Panc1 (cell line): ENCODE measurements at regions not wholly inside any gene's neighbourhood (a gene's known extent, or its start where the extent isn't known, plus 50 kb on each side); places are given as distances from the start of the nearest gene placed in this dataset.
"Not testable (repeated sequence)": the region's sequence is repeated elsewhere in the genome, so short reads cannot be mapped to it uniquely, and the experiment has no call there.

Experiments
- ATAC-seq: fragments of 200-7000 bp; cut with Tn5 transposase; 2 replicates; pipeline ENCODE4 v1.9.1; 2020; ENCODE audit warnings: mild to moderate bottlenecking, moderate library complexity
- BruUV-seq: library from RNA; stranded (reverse); fragments of 400-500 nt; replicated peaks from 2 replicates; lab custom pipeline; 2021; lab: Mats Ljungman, UMichigan
- CTCF ChIA-PET: fragments of 300-600 bp; sonication (Branson Sonifier 250); formaldehyde crosslinking; loops from one replicate; lab custom pipeline; 2022; ENCODE audit warnings: antibody characterized with exemption; lab: Charles Lee
- POLR2A ChIA-PET: fragments of 300-600 bp; sonication (Branson Sonifier 250); formaldehyde crosslinking; loops from one replicate; lab custom pipeline; 2022; ENCODE audit warnings: antibody characterized with exemption; lab: Charles Lee
- DNase-seq: peaks from one replicate; pipeline ENCODE4 v3.0.0-alpha.2; 2010; ENCODE audit warnings: low read depth, low spot score
- H3K27ac ChIP-seq: 2 replicates; pipeline ENCODE4 v1.5.1; 2011; ENCODE audit warnings: mild to moderate bottlenecking, low read length, inconsistent platforms
- H3K27me3 ChIP-seq: fragments of 200-500 bp; sonication (Bioruptor generic); 2 replicates; pipeline ENCODE4 v1.6.0; 2014; ENCODE audit warnings: low read length, inconsistent platforms; ENCODE audit not compliant: control insufficient read depth, insufficient read depth
- H3K36me3 ChIP-seq: fragments of 200-500 bp; sonication (Bioruptor generic); 2 replicates; pipeline ENCODE4 v1.5.1; 2014; ENCODE audit warnings: inconsistent platforms, mild to moderate bottlenecking, low read length, moderate library complexity; ENCODE audit not compliant: control insufficient read depth, insufficient read depth
- H3K4me1 ChIP-seq: 2 replicates; pipeline ENCODE4 v1.5.1; 2011; ENCODE audit warnings: inconsistent platforms, mild to moderate bottlenecking, low read length, moderate library complexity; ENCODE audit not compliant: control insufficient read depth, insufficient read depth
- H3K4me3 ChIP-seq, 2 experiments: 2 replicates each; pipeline ENCODE4 v1.5.1; 2011 to 2012; ENCODE audit warnings: low read depth in 2 of 2, low read length in 2 of 2, mild to moderate bottlenecking in 2 of 2, inconsistent platforms in 1 of 2, moderate library complexity in 1 of 2
- H3K9me3 ChIP-seq: fragments of 200-500 bp; sonication (Bioruptor generic); 2 replicates; pipeline ENCODE4 v1.5.1; 2014; ENCODE audit warnings: low read depth, mild to moderate bottlenecking, inconsistent platforms, low read length, moderate library complexity; ENCODE audit not compliant: control insufficient read depth, insufficient read depth
- POLR2AphosphoS5 ChIP-seq: IDR thresholded peaks from 2 replicates; pipeline ENCODE4 v1.6.1; 2012; ENCODE audit warnings: mild to moderate bottlenecking, low read depth, low read length, moderate library complexity
- SIN3A ChIP-seq: IDR thresholded peaks from 2 replicates; pipeline ENCODE4 v1.6.1; 2012; ENCODE audit warnings: low read depth, mild to moderate bottlenecking, low read length, moderate library complexity, borderline replicate concordance; ENCODE audit not compliant: insufficient read depth
- TCF7L2 ChIP-seq: IDR thresholded peaks from 2 replicates; pipeline ENCODE4 v1.6.1; 2011; ENCODE audit warnings: mild to moderate bottlenecking, low read depth, low read length, inconsistent platforms
- in situ Hi-C: cut with HindIII; loops from 2 replicates; pipeline ENCODE4 v1.10.0; 2016; ENCODE audit warnings: low sequenced_read_pairs, low pct_unique_long_range_greater_than_20kb
- intact Hi-C: fragments of 100-400 bp; cut with micrococcal nuclease; formaldehyde crosslinking; loops from one replicate; pipeline ENCODE4 v1.10.0; 2022; ENCODE audit not compliant: unreplicated experiment
- TF ChIP-seq, protein P1 (sequence below), 2 experiments: IDR thresholded peaks; 2 replicates each; pipeline ENCODE4 v1.6.1; 2011 to 2012; ENCODE audit warnings: low read depth in 2 of 2, control low read depth in 1 of 2, low read length in 1 of 2, mild to moderate bottlenecking in 1 of 2, moderate library complexity in 1 of 2; ENCODE audit not compliant: insufficient read depth in 1 of 2
- TF ChIP-seq, protein P2 (sequence below): fragments of 450-650 bp; IDR thresholded peaks from 2 replicates; pipeline ENCODE4 v1.5.1; 2017; ENCODE audit warnings: mild to moderate bottlenecking

DNA sequence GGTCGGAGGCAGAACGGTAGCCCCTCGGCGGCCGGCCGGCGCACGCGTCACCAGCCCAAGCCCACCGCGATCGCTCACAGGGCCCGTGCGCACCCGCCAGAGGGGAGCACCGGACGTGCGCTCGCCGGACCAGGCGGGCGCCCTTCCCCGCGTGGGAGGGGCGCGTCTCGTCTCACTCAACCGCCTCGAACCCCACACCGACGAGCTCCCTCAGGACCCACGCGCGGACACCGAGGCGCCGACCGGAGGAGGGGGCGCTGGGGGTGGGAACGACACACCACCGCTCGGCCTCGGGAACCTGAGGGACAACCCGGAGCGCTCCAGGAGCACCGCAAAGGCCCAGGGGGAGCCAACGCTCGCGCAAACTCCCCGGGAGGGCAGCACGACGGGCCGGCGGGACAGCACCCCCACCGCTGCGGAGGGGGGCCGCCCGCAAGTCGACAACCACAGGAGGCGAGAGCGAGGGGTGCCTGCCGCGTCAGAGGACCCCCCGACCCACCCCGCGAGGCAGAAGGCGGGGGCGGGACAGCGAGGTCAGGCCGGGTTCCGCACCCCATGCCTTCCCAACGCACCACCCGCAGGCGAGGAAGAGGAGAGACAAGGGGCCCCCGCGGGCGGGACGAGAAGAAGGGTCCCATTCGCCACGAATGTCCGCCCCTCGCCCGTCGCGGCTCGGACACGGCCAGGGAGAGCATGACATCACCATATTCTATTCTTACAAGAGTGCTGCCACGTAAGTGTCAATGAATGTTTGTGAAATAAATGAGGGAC is 512.7 kb upstream of the ZNF337 start:
- ATAC-seq (no peak), DNase-seq (no peak)
- POLR2A ChIA-PET: no interaction called here
- CTCF ChIA-PET: no interaction called here
- Histone ChIP-seq H3K36me3 (no peaks in the 10 kb centered on the region; the same call in 1 of the 2 replicates), H3K4me3 (no peak overlapping the region; a peak in 1 of 4 replicates), H3K27me3 (no peaks in the 10 kb centered on the region), H3K27ac (no peak overlapping the region), H3K4me1 (no peaks in the 10 kb centered on the region), H3K9me3 (no peaks in the 10 kb centered on the region)
- in situ Hi-C loops (no loop called here), intact Hi-C loops (no loop called here)
- BruUV-seq: no TSS peak
- TF ChIP-seq SIN3A: no peak
- TF ChIP-seq, protein P1, sequence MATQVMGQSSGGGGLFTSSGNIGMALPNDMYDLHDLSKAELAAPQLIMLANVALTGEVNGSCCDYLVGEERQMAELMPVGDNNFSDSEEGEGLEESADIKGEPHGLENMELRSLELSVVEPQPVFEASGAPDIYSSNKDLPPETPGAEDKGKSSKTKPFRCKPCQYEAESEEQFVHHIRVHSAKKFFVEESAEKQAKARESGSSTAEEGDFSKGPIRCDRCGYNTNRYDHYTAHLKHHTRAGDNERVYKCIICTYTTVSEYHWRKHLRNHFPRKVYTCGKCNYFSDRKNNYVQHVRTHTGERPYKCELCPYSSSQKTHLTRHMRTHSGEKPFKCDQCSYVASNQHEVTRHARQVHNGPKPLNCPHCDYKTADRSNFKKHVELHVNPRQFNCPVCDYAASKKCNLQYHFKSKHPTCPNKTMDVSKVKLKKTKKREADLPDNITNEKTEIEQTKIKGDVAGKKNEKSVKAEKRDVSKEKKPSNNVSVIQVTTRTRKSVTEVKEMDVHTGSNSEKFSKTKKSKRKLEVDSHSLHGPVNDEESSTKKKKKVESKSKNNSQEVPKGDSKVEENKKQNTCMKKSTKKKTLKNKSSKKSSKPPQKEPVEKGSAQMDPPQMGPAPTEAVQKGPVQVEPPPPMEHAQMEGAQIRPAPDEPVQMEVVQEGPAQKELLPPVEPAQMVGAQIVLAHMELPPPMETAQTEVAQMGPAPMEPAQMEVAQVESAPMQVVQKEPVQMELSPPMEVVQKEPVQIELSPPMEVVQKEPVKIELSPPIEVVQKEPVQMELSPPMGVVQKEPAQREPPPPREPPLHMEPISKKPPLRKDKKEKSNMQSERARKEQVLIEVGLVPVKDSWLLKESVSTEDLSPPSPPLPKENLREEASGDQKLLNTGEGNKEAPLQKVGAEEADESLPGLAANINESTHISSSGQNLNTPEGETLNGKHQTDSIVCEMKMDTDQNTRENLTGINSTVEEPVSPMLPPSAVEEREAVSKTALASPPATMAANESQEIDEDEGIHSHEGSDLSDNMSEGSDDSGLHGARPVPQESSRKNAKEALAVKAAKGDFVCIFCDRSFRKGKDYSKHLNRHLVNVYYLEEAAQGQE (IDR thresholded peaks at IDR 0.05; ENCODE audit: insufficient read depth in 1 of 2, low read depth in 2 of 2, low read length in 1 of 2): no peak
- TF ChIP-seq, protein P2, sequence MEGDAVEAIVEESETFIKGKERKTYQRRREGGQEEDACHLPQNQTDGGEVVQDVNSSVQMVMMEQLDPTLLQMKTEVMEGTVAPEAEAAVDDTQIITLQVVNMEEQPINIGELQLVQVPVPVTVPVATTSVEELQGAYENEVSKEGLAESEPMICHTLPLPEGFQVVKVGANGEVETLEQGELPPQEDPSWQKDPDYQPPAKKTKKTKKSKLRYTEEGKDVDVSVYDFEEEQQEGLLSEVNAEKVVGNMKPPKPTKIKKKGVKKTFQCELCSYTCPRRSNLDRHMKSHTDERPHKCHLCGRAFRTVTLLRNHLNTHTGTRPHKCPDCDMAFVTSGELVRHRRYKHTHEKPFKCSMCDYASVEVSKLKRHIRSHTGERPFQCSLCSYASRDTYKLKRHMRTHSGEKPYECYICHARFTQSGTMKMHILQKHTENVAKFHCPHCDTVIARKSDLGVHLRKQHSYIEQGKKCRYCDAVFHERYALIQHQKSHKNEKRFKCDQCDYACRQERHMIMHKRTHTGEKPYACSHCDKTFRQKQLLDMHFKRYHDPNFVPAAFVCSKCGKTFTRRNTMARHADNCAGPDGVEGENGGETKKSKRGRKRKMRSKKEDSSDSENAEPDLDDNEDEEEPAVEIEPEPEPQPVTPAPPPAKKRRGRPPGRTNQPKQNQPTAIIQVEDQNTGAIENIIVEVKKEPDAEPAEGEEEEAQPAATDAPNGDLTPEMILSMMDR: no peak

DNA sequence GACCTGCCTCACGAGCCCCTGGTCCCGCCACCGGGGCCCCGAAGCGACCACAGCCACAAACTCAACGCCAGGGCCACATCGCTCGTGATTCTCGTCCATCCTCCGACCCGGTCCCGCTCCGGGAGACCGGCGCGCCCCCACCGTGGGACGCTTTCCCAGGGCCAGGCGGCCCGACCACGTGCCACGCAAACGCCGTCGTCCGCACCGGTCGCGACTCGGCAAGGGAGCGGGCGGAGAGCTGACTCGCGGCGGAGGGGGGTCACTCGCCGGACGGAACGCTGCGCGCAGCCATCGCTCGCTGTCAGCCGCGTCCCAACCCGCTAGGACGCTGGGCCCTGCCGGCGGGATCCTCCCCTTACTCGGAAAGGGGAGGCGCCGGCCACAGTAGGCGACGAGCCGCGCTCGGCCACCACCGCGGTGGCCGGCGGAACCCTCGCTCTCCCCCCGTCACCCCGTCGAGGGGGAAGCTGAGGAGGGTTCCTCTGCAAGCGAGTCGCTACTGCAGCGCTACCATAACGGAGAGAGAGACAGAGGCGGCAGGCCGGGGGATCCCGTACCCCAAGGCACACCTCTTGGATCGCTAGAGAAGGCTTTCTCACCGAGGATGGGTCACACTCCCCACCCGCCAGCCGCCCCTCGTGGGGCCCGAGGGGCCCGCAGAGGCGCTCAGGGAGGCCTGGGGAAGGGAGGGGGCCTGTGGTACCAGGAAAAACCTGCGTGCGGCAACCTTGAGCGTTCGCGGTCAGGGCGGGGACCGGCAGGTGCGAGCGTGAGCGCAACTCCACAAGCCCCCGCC is 511.8 kb upstream of the ZNF337 start:
- TF ChIP-seq, protein P2: no peak
- no peak for TF ChIP-seq POLR2AphosphoS5
- TF ChIP-seq, protein P1 (IDR thresholded peaks at IDR 0.05; ENCODE audit: insufficient read depth in 1 of 2, low read depth in 2 of 2, low read length in 1 of 2): no peak
- no peak for TF ChIP-seq TCF7L2
- TF ChIP-seq SIN3A: no peak
- Histone ChIP-seq H3K27me3 (no peaks in the 10 kb centered on the region), H3K27ac (no peak overlapping the region), H3K4me3 (no peak overlapping the region), H3K4me1 (no peaks in the 10 kb centered on the region), H3K9me3 (no peaks in the 10 kb centered on the region), H3K36me3 (no peaks in the 10 kb centered on the region; the same call in 1 of the 2 replicates)
- BruUV-seq: no TSS peak
- ATAC-seq: no peak
- no peak for DNase-seq
- ChIA-PET CTCF (no interaction called here), POLR2A (no interaction called here)
- in situ Hi-C loops (no loop called here), intact Hi-C loops (no loop called here)

DNA sequence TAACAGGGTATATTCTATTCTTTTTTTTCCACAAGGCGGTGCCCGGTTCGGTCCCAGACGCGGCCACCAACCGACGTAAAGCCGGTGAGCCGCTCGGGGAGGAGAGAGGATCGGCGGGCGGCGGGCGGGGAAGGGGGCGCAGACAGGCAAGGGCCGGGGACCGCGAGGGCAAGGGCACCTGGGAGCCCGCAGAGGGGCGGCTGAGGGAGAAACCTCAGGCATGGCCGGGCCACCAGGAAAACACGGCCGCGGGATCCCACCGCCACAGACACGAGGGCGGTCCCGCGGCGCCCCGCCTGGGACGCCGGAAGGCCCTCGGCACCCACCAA is 511.3 kb upstream of the ZNF337 start:
- H3K27me3 ChIP-seq, H3K4me3 ChIP-seq, DNase-seq, H3K9me3 ChIP-seq, in situ Hi-C loops, ATAC-seq, H3K36me3 ChIP-seq, intact Hi-C loops, H3K27ac ChIP-seq, BruUV-seq, H3K4me1 ChIP-seq, POLR2A ChIA-PET, CTCF ChIA-PET: not testable (repeated sequence)
